ENCODE measurements at regions not wholly inside any gene's neighbourhood (a gene's known extent, or its start where the extent isn't known, plus 50 kb on each side); places are given as distances from the start of the nearest gene placed in this dataset.
A peak's percentile ranks its signal among the peaks of the same experiment; 100 is the strongest.

- Histone ChIP-seq H3K27me3 (ENCODE audit: control insufficient read depth in 3 of 3, insufficient read depth in 3 of 3, low read depth in 1 of 3, low read length in 3 of 3) (no peaks in the 10 kb centered on the region), H4K91ac (ENCODE audit: low read depth, low read length, poor library complexity) (no peak overlapping the region), H3K4me3 (ENCODE audit: low read length in 2 of 2) (no peak overlapping the region), H3K4ac (ENCODE audit: low read length) (no peak overlapping the region), H3K9me3 (replicated peaks in 1 of 2; ENCODE audit: control insufficient read depth in 2 of 2, insufficient read depth in 1 of 2, low read depth in 1 of 2, low read length in 2 of 2) (no peaks in the 10 kb centered on the region), H2AK5ac (ENCODE audit: low read depth, low read length) (no peak overlapping the region), H2BK15ac (ENCODE audit: low read length) (no peak overlapping the region), H2BK5ac (ENCODE audit: low read length) (no peak overlapping the region), H3K14ac (ENCODE audit: low read length) (no peak overlapping the region), H4K8ac (ENCODE audit: low read depth, low read length) (no peak overlapping the region), H3K27ac (replicated peaks; ENCODE audit: low read length) (no peak overlapping the region), H3K36me3 (replicated peaks in 1 of 2; ENCODE audit: control insufficient read depth in 2 of 2, insufficient read depth in 2 of 2, low read length in 2 of 2) (no peaks in the 10 kb centered on the region), H2BK12ac (ENCODE audit: low read length) (no peak overlapping the region), H3K4me2 (ENCODE audit: insufficient read depth, low read length, poor library complexity, severe bottlenecking) (no peak overlapping the region), H3K23ac (ENCODE audit: low read depth, low read length, poor library complexity) (no peak overlapping the region), H3K18ac (ENCODE audit: low read length) (no peak overlapping the region), H3K9ac (ENCODE audit: low read depth, low read length, poor library complexity) (no peak overlapping the region), H3K4me1 (ENCODE audit: control insufficient read depth in 2 of 2, insufficient read depth in 1 of 2, low read depth in 1 of 2, low read length in 2 of 2) (peaks cover 0 to 5% of the 10 kb centered on the region in 2 donors), H2AFZ (ENCODE audit: low read length) (no peak overlapping the region), H2BK120ac (ENCODE audit: low read depth, low read length) (no peak overlapping the region), H3K79me1 (ENCODE audit: low read depth, low read length) (no peaks in the 10 kb centered on the region)
- WGBS, 2 donors (ENCODE audit: extremely low coverage in 2 of 2, insufficient read length in 2 of 2, insufficient replicate concordance in 1 of 2) = no CpG with 5 or more reads among the region's 3 CpGs
- no peak for DNase-seq (ENCODE audit: low spot score)
Measured at GRCh38 chr16:80403894-80404293, 136.9 kb upstream of the DYNLRB2 start.

- Histone ChIP-seq H2BK12ac (ENCODE audit: low read length) (no peak overlapping the region), H4K91ac (ENCODE audit: low read depth, low read length, poor library complexity) (no peak overlapping the region), H3K23ac (ENCODE audit: low read depth, low read length, poor library complexity) (no peak overlapping the region), H3K9me3 (replicated peaks in 1 of 2; ENCODE audit: control insufficient read depth in 2 of 2, insufficient read depth in 1 of 2, low read depth in 1 of 2, low read length in 2 of 2) (peaks cover 0 to 6% of the 10 kb centered on the region in 2 donors), H3K4me3 (ENCODE audit: low read length in 2 of 2) (no peak overlapping the region), H4K8ac (ENCODE audit: low read depth, low read length) (no peak overlapping the region), H3K4me2 (ENCODE audit: insufficient read depth, low read length, poor library complexity, severe bottlenecking) (no peak overlapping the region), H3K14ac (ENCODE audit: low read length) (no peak overlapping the region), H2AK5ac (ENCODE audit: low read depth, low read length) (no peak overlapping the region), H2AFZ (ENCODE audit: low read length) (no peak overlapping the region), H3K18ac (ENCODE audit: low read length) (no peak overlapping the region), H3K9ac (ENCODE audit: low read depth, low read length, poor library complexity) (no peak overlapping the region), H3K4ac (ENCODE audit: low read length) (no peak overlapping the region), H2BK5ac (ENCODE audit: low read length) (no peak overlapping the region), H2BK15ac (ENCODE audit: low read length) (no peak overlapping the region), H3K79me1 (ENCODE audit: low read depth, low read length) (no peaks in the 10 kb centered on the region), H2BK120ac (ENCODE audit: low read depth, low read length) (no peak overlapping the region), H3K36me3 (replicated peaks in 1 of 2; ENCODE audit: control insufficient read depth in 2 of 2, insufficient read depth in 2 of 2, low read length in 2 of 2) (no peaks in the 10 kb centered on the region), H3K4me1 (ENCODE audit: control insufficient read depth in 2 of 2, insufficient read depth in 1 of 2, low read depth in 1 of 2, low read length in 2 of 2) (peaks cover 0 to 14% of the 10 kb centered on the region in 2 donors), H3K27me3 (ENCODE audit: control insufficient read depth in 3 of 3, insufficient read depth in 3 of 3, low read depth in 1 of 3, low read length in 3 of 3) (no peaks in the 10 kb centered on the region), H3K27ac (replicated peaks; ENCODE audit: low read length) (no peak overlapping the region)
- WGBS, 2 donors (ENCODE audit: extremely low coverage in 2 of 2, insufficient read length in 2 of 2, insufficient replicate concordance in 1 of 2) = no CpG with 5 or more reads among the region's 5 CpGs
- DNase-seq (ENCODE audit: low spot score) = no peak
Measured at GRCh38 chr16:80390871-80391489, 149.8 kb upstream of the DYNLRB2 start.

- no peak overlapping the region for H4K8ac ChIP-seq (ENCODE audit: low read depth, low read length)
- no peak overlapping the region for H2AK5ac ChIP-seq (ENCODE audit: low read depth, low read length)
- H3K23ac ChIP-seq (ENCODE audit: low read depth, low read length, poor library complexity) = no peak overlapping the region
- no peak for DNase-seq (ENCODE audit: low spot score)
- WGBS, 2 donors (ENCODE audit: extremely low coverage in 2 of 2, insufficient read length in 2 of 2, insufficient replicate concordance in 1 of 2) = no CpG with 5 or more reads among the region's 4 CpGs
- H3K36me3 ChIP-seq (replicated peaks in 1 of 2; ENCODE audit: control insufficient read depth in 2 of 2, insufficient read depth in 2 of 2, low read length in 2 of 2) = no peaks in the 10 kb centered on the region
- H2BK12ac ChIP-seq (ENCODE audit: low read length) = no peak overlapping the region
- no peak overlapping the region for H3K4me2 ChIP-seq (ENCODE audit: insufficient read depth, low read length, poor library complexity, severe bottlenecking)
- H2BK120ac ChIP-seq (ENCODE audit: low read depth, low read length) = no peak overlapping the region
- H3K4me3 ChIP-seq (ENCODE audit: low read length in 2 of 2) = no peak overlapping the region
- H3K79me1 ChIP-seq (ENCODE audit: low read depth, low read length) = no peaks in the 10 kb centered on the region
- no peak overlapping the region for H3K4ac ChIP-seq (ENCODE audit: low read length)
- H3K9me3 ChIP-seq (replicated peaks in 1 of 2; ENCODE audit: control insufficient read depth in 2 of 2, insufficient read depth in 1 of 2, low read depth in 1 of 2, low read length in 2 of 2) = peaks cover 0 to 4% of the 10 kb centered on the region in 2 donors
- H3K4me1 ChIP-seq (ENCODE audit: control insufficient read depth in 2 of 2, insufficient read depth in 1 of 2, low read depth in 1 of 2, low read length in 2 of 2) = peaks cover 0 to 14% of the 10 kb centered on the region in 2 donors
- H3K27ac ChIP-seq (replicated peaks; ENCODE audit: low read length) = no peak overlapping the region
- no peak overlapping the region for H4K91ac ChIP-seq (ENCODE audit: low read depth, low read length, poor library complexity)
- H3K14ac ChIP-seq (ENCODE audit: low read length) = no peak overlapping the region
- no peak overlapping the region for H3K9ac ChIP-seq (ENCODE audit: low read depth, low read length, poor library complexity)
- no peak overlapping the region for H2AFZ ChIP-seq (ENCODE audit: low read length)
- H2BK15ac ChIP-seq (ENCODE audit: low read length) = no peak overlapping the region
- no peaks in the 10 kb centered on the region for H3K27me3 ChIP-seq (ENCODE audit: control insufficient read depth in 3 of 3, insufficient read depth in 3 of 3, low read depth in 1 of 3, low read length in 3 of 3)
- H2BK5ac ChIP-seq (ENCODE audit: low read length) = no peak overlapping the region
- no peak overlapping the region for H3K18ac ChIP-seq (ENCODE audit: low read length)
Measured at GRCh38 chr16:80390046-80390445, 150.7 kb upstream of the DYNLRB2 start.

- no peak overlapping the region for H2BK120ac ChIP-seq (ENCODE audit: low read depth, low read length)
- H3K14ac ChIP-seq (ENCODE audit: low read length) = no peak overlapping the region
- WGBS, 2 donors (ENCODE audit: extremely low coverage in 2 of 2, insufficient read length in 2 of 2, insufficient replicate concordance in 1 of 2) = no CpG with 5 or more reads among the region's 9 CpGs
- H2AFZ ChIP-seq (ENCODE audit: low read length) = no peak overlapping the region
- no peak overlapping the region for H2AK5ac ChIP-seq (ENCODE audit: low read depth, low read length)
- no peak overlapping the region for H4K91ac ChIP-seq (ENCODE audit: low read depth, low read length, poor library complexity)
- H3K4me2 ChIP-seq (ENCODE audit: insufficient read depth, low read length, poor library complexity, severe bottlenecking) = no peak overlapping the region
- H3K79me1 ChIP-seq (ENCODE audit: low read depth, low read length) = no peaks in the 10 kb centered on the region
- no peak overlapping the region for H3K4ac ChIP-seq (ENCODE audit: low read length)
- no peaks in the 10 kb centered on the region for H3K27me3 ChIP-seq (ENCODE audit: control insufficient read depth in 3 of 3, insufficient read depth in 3 of 3, low read depth in 1 of 3, low read length in 3 of 3)
- no peak overlapping the region for H4K8ac ChIP-seq (ENCODE audit: low read depth, low read length)
- no peak overlapping the region for H2BK12ac ChIP-seq (ENCODE audit: low read length)
- H3K4me3 ChIP-seq (ENCODE audit: low read length in 2 of 2) = no peak overlapping the region
- H3K23ac ChIP-seq (ENCODE audit: low read depth, low read length, poor library complexity) = no peak overlapping the region
- peak overlapping the region; percentile 54 for H2BK15ac ChIP-seq (ENCODE audit: low read length)
- no peaks in the 10 kb centered on the region for H3K36me3 ChIP-seq (replicated peaks in 1 of 2; ENCODE audit: control insufficient read depth in 2 of 2, insufficient read depth in 2 of 2, low read length in 2 of 2)
- peaks cover 0 to 14% of the 10 kb centered on the region in 2 donors for H3K4me1 ChIP-seq (ENCODE audit: control insufficient read depth in 2 of 2, insufficient read depth in 1 of 2, low read depth in 1 of 2, low read length in 2 of 2)
- no peak overlapping the region for H3K9ac ChIP-seq (ENCODE audit: low read depth, low read length, poor library complexity)
- H3K27ac ChIP-seq (replicated peaks; ENCODE audit: low read length) = no peak overlapping the region
- no peak for DNase-seq (ENCODE audit: low spot score)
- H3K18ac ChIP-seq (ENCODE audit: low read length) = peak overlapping the region; percentile 70
- H3K9me3 ChIP-seq (replicated peaks in 1 of 2; ENCODE audit: control insufficient read depth in 2 of 2, insufficient read depth in 1 of 2, low read depth in 1 of 2, low read length in 2 of 2) = peaks cover 0 to 4% of the 10 kb centered on the region in 2 donors
- no peak overlapping the region for H2BK5ac ChIP-seq (ENCODE audit: low read length)
Measured at GRCh38 chr16:80389338-80389737, 151.5 kb upstream of the DYNLRB2 start.

All from neuronal stem cell (in vitro differentiated cells).